Activated CD4-positive, alpha-beta T cell treated with anti-CD3 and anti-CD28 coated beads, Interleukin-2, Interleukin-4, amounts not matched to agents 100 ng/mL and 50 ng/mL, durations not matched to agents 16 hours and 8 hours (primary cell): ENCODE measurements at regions not wholly inside any gene's neighbourhood (a gene's known extent, or its start where the extent isn't known, plus 50 kb on each side); places are given as distances from the start of the nearest gene placed in this dataset.
"Not testable (repeated sequence)": the region's sequence is repeated elsewhere in the genome, so short reads cannot be mapped to it uniquely, and the experiment has no call there.

Source experiments
- DNase-seq: peaks from one replicate; pipeline ENCODE4 v3.0.0-alpha.2; 2020; ENCODE audit warnings: low spot score

DNA sequence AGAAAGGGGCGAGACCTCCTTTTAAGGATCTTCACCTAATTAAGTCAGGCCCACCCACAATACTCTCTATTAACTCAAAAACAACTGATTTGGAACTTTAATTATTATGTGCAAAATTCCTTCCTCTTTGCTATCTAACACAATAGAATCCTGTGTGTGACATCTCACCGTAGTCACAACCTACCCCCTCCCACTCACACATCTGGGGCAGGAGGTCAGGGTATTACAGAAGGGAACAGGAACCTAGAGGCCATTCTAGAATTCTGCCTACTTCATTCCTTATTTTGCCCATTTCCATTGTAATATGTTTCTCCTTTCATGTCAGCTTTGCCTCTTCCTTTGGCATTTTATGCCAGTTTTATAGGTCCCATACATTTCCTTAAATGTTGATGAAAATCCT is 829.3 kb upstream of the ID2 start:
- DNase-seq = no peak

DNA sequence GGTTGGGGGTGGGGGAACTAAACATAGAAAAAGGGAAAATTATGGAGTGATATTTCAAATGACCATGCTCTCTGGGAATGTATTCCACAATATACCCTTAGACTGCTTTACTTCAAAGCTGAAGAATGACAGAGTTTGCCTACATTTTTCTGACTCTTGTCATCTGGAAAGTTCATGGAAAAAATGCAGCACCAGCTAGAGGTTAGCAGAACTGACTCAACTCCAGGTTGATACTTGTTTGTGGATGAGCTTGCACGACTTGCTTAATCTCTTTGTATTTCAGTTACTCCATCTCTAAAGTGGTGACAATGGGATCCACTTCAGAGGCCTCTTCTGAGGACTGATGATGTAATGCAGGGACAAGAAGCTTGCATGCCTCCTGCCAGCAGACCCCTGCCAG is 824.0 kb upstream of the ID2 start:
- no peak for DNase-seq

DNA sequence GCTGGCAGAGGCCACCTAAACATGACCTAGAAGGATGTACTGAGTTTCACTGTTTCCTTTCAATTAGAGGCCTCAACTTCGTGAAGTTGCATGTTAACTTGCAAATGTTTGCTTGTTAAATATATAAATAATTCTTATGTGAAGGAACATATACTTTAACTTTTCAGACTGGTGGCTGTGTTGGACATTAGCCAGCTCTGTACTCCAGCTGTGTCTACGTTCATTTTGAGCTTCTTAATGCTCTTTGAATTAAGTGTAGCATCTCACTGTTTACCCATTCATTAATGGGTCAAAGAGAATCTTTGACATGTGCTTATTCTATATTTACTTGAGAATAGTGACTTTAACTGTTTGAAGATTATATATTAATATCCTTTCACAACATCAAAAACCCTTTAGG is 823.2 kb upstream of the ID2 start:
- DNase-seq = no peak

DNA sequence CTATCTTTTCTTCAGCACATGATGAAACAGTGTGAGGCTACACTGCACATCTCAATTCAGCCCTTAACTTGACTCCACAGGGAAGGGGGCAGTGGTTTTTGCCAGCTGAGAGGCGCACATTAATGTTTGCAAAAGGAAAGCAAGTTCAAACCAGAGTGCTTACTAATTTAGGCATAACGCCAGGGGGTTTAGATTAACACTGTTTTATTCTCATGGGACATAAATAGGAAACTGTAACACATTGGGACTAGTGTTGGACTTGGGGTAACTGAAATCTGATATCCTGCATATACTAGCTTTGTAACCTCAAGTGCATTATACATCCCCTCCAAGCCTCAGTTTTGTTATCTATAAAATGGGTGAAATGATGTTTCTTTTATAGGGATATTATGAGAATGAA is 821.2 kb upstream of the ID2 start:
- no peak for DNase-seq

DNA sequence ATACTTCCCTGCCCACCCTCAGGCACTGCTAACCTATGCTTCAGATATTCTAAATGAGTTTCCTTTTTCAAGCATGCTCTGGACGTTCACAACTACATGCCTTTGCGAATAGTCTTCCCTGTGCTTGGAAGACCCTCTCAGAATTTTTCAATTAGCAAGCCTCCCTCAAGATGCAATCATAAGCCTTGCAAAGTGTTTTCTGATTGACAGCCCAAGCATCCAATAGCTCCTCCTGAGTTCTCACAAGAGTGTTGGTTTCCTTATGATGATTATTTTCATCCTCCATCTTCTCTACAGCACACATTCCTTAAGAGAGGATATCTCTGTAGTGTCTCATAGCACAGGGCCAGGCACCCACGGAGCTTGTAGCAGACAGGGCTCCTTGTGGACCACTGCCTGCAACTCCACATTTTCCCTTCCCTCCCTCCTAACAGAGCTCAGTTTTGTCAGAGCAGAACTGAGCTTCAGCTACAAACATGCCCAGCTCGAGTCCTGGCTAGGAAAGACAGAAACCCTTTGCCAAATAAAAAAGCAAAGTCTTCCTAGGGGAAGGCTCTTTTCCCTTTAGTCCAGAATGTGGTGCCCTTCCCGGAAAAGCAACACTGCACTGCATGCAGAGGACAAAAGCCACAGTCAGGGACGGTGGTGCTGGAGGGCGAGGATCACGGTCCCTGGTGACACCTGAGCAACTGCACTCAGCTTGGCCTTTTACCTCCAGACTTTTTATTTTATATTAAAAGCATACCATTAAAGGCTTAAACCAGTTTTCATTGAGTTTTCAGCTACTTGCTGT is 819.8 kb upstream of the ID2 start:
- no peak for DNase-seq

DNA sequence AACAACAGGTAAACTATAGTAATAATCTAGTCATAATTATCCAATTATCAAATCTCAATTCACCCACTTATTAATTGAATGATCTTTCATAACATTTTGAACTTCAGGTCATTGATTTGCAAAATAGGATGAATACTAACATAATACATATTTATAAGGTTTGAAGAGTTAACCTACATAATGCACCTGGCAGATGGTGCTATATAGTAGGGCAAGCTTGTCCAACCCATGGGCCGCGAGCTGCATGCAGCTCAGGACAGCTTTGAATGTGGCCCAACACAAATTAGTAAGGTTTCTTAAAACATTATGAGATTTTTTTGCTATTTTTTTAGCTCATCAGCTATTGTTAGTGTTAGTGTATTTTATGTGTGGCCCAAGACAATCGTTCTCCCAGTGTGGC is 815.8 kb upstream of the ID2 start:
- no peak for DNase-seq

DNA sequence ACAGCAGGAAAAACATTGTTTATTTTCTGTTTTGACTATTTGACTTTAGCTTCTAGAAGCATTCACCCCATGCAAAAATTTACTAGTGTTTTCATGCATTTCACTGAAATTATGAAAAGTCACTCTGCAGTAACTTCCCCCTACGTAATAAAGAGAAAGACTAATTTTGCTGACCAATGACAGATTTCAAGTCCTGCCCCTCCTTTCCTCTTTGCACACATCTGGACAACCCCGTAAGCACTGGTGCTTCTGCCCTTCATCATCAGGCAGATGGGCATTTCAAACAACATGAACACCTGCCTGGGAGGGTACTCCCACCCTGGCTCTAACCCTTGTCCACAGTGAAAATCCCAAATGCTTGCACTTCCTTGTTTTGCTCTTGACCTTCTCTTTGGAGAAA is 815.0 kb upstream of the ID2 start:
- DNase-seq = no peak

DNA sequence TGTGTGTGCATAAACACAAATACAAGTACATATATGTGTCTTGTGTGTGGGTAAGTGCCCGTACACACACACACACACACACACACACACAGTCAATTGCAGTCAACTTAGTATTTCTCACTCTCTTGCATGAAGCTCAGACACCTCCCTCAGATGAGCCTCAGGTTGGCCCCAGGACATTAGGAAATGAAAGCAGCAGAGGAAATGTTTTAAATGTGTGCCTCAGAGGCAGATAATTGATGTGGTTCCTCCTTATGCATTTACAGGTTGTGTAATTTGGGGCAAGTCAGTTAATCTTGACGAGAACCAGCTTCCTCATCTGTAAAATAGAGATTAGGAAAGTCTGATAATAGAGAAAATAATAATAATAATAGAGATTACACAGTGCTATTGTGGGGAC is 814.0 kb upstream of the ID2 start:
- no peak for DNase-seq

DNA sequence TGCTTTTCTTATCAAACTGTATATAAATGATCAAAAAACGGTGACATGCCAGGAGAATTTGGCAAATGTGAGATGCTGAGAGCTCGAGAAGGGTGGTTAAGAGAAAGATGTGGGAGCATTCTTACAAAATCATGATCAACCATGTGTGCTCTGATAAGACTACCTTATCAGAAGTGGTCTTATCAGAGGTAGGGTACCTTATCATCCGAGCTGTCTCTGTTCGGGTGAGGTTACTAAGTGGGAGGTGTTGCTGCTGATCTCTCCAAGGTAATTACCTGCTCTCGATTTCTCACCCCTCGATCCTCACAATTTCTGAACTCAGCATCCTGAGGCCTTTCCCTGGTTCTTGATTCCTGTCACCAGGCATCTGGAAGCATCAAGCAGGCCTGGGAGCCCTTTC is 813.0 kb upstream of the ID2 start:
- DNase-seq = no peak

DNA sequence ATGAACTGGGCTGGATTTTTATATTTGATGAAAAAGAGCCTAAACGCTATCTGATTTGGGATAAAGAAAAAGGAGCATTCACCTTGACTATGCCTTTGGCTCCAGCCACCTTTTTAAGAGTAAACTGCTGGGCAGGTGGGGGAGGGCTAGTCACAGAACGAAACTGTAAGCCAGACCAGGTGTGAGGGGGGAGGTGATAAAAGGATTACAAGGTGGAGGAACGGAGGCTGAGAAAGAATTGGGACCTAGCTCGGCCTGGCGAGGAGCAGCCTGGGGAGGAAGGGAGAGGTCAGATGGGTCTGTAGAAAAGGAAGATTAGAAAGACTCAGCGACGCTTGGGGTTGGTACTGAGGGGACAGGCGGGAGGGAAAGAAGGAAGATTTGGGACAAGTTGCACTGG is 805.4 kb upstream of the ID2 start:
- DNase-seq = not testable (repeated sequence)

DNA sequence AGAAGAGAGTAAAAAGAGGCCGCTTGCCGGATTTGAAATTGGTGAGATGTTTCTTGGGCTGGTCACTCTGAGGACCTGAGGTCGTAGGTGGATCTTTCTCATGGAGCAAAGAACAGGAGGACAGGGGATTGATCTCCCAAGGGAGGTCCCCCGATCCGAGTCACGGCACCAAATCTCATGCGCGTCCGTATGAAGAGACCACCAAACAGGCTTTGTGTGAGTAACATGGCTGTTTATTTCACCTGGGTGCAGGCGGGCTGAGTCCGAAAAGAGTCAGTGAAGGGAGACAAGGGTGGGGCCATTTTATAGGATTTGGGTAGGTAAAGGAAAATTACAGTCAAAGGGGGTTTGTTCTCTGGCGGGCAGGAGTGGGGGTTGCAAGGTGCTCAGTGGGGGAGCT is 803.6 kb upstream of the ID2 start:
- not testable (repeated sequence) for DNase-seq

DNA sequence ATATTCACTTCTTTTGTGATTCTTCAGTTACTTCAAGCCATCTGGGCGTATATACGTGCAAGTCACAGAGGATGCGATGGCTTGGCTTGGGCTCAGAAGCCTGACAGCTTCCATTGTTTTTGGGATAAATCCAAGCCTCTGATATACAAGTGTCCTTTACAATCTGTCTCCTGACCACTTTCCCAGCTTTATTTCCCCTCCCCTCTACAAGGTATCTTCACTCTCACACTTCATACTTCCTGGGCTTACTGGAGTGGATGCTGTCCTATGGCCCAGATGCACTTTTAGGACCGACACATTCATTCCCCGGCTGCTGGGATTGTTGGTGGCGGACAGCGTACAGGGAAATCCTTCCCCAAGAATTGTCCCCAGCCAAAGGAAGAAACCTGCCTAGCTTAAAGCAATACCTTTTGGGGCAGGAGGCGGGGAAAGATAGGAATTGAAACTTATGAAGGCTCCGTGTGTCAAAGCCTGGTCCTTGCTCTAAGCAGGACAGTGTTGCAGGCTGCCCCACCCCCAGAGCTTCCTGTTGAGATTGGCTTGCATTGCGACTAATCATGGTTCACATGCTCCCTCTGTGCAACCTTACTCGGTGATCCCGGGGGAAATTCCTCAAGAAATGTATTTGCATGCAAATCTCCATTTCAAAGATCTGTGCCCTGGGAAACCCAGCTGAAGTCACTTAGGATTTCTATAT is 802.9 kb upstream of the ID2 start:
- no peak for DNase-seq

DNA sequence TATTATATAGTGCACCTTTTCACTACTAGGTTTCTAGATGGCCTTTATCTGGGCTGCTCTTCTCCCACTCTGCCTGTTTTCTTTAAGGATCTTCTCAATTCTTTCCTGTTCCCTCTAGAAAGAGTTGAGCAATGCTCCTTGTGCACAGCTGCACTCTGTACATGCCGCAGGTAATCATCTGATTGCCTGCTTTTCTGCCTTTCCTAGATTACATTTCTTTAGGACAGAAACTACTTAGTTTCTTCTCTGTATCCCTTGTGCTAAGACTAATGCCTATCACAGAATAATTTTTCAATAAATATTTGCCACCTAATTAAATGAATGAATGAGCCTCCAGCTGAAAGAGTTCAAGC is 802.4 kb upstream of the ID2 start:
- no peak for DNase-seq

DNA sequence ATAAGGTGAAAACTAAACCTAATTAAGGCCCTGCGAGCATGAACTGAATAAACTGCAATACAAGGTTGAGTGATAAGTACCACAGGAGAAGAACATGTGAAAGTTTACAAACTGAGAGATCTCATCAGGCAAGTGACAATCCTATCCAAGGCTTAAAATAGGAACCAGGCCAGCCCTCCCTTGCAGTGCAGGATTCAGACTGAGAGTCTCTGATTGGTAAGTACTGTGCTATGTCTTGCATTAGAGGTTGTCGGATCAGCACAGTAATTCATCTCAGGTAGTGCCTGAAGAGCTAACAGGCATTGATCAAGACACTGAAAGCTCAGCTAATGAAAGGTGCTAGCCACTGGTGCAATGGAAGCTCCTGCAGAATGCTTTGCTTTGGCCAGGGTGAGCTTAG is 801.7 kb upstream of the ID2 start:
- DNase-seq = no peak

DNA sequence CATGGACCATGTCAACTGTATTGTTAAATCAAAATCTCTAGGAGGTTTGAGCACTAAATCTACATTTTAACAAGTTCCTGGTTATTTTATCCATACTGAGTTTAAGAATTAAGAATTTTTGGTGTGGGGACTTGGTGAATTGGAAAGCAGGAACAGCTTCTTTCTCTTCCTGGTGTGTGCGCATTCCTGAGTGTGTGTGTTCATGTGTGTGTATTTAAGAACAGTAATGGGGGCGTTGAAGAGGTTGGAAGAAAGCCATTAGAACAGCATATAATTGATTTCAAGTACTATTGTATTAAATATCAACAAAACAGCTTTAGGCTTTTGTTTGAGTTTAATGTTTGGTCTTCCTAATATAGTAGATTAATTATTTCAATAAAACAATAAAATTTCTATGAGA is 801.3 kb upstream of the ID2 start:
- no peak for DNase-seq

DNA sequence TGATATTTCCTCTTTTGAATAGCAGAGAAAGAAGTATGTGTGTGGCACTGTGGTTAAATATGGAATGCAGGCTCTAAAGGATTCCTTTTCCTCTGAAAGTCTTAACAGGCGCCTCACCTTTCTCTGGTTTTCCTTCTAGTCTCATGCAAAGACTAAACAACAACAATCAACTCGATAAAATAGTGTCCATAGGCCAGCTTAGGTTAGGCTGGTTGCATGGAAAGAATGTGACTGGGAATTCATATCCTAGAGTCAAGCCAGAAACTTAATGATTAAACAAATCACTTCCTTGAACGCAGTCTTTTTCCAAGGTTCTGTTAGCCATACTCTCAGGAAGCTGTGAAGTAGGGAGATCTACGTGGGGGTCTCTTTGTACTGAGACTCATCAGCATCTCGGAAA is 800.8 kb upstream of the ID2 start:
- no peak for DNase-seq

DNA sequence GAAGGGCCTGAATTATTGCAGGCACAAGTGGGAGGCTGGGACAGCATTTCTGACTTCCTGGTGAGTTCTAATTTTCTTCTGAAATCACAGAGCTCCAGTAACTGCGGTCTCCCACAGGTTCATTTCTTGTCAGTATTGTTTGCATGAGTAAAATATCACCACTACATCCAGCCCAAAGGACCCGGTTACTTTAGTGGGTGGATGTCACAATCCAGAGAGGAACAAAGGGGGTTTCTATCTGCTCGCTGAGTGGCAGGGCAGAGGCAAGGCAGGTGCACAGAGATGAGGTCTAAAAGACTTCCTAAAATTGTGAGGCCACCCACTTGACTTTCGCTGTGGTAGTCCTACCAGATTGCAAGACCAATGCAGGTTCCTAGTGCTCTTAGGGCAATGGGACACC is 800.4 kb upstream of the ID2 start:
- DNase-seq = no peak

DNA sequence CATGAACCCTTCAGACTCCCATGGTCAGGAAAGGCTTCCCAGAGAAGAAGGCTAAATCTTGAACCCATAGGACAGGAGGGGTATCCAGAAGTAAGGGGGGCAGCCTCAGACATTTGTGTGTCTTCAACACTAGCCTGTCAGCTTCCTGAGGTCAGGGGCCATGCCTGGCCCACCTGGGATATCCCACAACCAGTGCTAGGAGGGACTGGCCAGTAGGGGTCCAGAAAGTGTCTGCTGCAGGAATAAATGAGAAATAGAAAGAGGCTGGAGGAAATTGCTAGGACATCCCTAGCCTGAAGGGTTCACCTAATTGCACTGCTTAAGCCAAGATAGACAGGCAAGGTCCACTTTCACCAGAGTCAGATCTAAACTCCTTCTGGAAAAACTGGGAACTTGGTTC is 799.6 kb upstream of the ID2 start:
- DNase-seq = no peak

DNA sequence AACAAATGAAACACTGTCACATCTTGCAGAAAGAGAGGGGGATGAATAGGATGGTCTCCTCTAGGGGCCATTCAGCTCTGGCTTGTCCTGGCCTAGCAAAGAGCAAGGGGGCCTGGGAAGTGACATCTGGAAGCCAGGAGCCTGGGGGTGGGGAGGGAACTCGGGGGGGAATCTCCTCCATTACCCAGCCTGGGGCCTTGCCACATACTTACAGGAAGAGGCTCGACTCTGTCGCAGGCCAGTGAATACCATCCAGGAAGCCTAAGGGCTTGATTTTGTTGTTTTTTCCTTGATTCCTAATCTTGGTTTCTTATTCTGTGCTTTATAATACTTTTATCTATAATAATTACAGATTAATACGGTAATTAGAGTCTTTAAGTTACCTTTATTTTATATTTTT is 797.5 kb upstream of the ID2 start:
- no peak for DNase-seq

DNA sequence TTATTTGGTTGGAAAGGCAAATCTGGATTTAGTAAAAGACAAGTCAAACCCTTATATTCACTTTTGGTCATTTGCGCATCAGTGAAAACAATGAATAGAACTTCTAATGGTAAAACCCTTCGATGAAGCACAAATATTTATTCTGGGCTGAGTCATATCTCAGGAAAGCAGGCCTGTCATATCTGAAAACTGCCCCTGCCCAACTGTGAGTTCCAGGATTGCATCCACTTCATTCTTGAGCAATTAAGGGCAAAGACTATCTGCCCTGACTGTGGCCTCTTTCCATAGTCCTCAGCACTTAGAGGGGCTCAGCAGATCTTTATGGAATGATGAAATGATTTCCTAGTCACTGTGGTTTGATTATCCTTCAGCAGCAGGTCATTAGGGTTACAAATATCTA is 795.2 kb upstream of the ID2 start:
- DNase-seq = no peak

DNA sequence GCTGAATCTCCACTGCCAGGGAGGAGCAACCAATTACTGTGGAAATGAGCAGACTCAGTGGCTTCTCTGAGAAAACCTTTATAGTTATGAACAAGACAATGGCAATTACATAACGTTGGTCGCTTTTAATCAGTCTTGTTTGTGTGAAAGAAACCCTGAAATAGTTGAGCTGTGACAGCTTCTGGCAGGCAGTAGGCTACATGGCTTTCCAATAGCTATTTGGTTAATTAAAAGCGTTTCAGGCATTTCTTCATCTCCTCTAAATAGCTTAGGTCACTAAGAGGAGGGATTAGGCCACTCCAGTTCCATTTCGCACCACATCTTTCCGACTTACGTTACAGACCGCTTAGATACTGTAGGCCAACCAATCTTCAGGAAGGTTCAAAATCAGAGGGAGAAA is 794.4 kb upstream of the ID2 start:
- no peak for DNase-seq

DNA sequence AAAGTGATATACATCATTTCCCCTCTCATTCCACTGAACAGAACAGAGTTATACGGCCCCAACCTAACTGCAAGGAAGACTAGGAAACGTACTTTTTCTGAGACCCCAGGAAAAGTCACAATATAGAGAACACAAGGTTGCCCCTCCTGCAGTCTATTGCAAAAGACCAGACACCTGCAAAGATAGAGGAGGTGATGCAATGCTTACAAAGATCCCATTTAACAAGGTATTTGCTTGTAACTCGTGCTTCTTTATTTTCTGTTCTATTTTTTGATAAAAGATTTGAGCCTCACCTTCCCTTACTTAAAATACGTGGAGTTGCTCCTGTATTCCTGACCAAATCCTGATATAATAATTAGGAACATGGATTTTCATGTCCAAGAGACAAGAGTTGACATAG is 793.0 kb upstream of the ID2 start:
- DNase-seq = no peak

DNA sequence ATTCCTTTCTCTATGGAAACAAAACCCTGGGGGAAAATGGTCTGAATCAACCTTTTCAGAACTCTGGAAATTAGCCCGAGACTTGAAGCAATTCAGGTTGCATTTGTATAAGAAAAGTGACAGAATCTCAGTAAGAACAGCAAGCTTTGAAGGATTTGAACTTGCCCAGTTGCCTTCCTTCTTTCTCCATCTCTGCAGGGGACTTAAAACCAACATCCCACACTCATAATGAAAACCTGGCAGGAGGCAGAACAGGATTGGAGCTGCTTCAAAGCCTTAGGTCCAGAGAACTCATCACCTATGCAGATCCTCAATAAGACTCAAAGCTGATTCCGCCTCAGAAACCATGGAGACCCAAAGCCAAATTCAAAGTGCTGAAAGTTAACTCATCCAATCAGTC is 790.5 kb upstream of the ID2 start:
- DNase-seq = no peak

DNA sequence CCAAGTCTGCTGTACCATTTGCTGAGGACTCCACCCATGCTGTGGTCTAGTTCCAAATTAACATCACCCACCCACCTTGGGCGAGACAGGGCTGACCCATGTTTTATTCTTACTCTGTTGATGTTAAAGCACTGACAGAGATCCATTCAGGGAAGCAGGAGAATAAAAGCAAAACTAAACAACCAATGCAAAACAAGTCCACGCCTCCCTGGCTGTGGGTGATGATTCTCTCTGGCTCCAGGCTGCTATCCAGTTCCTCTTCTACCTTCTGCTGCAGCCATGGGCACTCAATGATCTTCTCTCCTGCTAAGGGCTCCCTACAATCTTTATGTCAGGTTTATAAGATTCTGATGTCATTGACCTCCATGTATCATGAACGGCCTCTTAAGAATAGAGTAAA is 786.6 kb upstream of the ID2 start:
- no peak for DNase-seq
